Choroid plexus epithelial cell (primary cell): ENCODE measurements at regions not wholly inside any gene's neighbourhood (a gene's known extent, or its start where the extent isn't known, plus 50 kb on each side); places are given as distances from the start of the nearest gene placed in this dataset.

Experiments
- DNase-seq: peaks from one replicate; pipeline ENCODE4 v3.0.0-alpha.2; 2010; ENCODE audit warnings: low read depth
- H3K4me3 ChIP-seq: 2 replicates; pipeline ENCODE4 v1.5.1; 2011; ENCODE audit warnings: low read depth, mild to moderate bottlenecking, control low read depth, low read length, moderate library complexity
- CTCF ChIP-seq: conservative IDR thresholded peaks from 2 replicates; pipeline ENCODE4 v1.5.1; 2011; ENCODE audit warnings: low read depth, mild to moderate bottlenecking, control low read depth, inconsistent platforms, low read length, moderate library complexity

- no peak for TF ChIP-seq CTCF
- H3K4me3 ChIP-seq: no peak overlapping the region
These were observed 614.8 kb upstream of the TECRL start for GRCh38 chr4:65023883-65024670.

GRCh38 chr4:65023081-65023480 is 613.8 kb upstream of the TECRL start:
- no peak for DNase-seq
- no peak overlapping the region for H3K4me3 ChIP-seq
- no peak for TF ChIP-seq CTCF

More at GRCh38 chr4:65023883-65024670, 614.8 kb upstream of the TECRL start:
- DNase-seq: no peak

- no peak overlapping the region for H3K4me3 ChIP-seq
- no peak for DNase-seq
- no peak for TF ChIP-seq CTCF
These were observed 612.5 kb upstream of the TECRL start for GRCh38 chr4:65021737-65022136.

GRCh38 chr4:65021149-65021548 is 611.9 kb upstream of the TECRL start:
- H3K4me3 ChIP-seq: no peak overlapping the region
- DNase-seq: no peak
- no peak for TF ChIP-seq CTCF

- TF ChIP-seq CTCF: no peak
- H3K4me3 ChIP-seq: no peak overlapping the region
- DNase-seq: no peak
These were observed 610.5 kb upstream of the TECRL start for GRCh38 chr4:65019775-65020174.

- TF ChIP-seq CTCF: no peak
- no peak overlapping the region for H3K4me3 ChIP-seq
- DNase-seq: no peak
These were observed 609.1 kb upstream of the TECRL start for GRCh38 chr4:65018313-65018712.

- no peak overlapping the region for H3K4me3 ChIP-seq
- TF ChIP-seq CTCF: no peak
- no peak for DNase-seq
These were observed 604.8 kb upstream of the TECRL start for GRCh38 chr4:65014078-65014477.
